ENCODE measurements at regions not wholly inside any gene's neighbourhood (a gene's known extent, or its start where the extent isn't known, plus 50 kb on each side); places are given as distances from the start of the nearest gene placed in this dataset.

DNA sequence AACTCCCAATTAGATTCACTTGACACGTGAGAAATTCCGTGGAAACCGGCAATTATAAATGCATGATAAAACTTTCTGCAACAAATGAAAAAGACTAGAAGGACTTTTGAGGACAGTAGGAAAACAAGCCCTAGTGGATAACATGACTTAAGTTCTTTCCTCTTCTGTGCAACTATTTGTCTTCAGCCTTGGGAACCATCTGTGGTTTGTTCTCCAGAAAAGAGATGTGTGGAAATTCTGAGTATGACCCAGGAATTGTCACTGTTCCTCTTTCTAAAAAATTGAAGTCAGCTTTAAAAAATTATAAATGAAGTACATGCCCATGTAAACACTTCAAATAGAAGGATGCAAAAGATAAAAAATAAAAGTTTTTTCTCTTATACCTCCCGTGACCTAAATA, 128.6 kb upstream of the SVIL start:
- Histone ChIP-seq H3K4me3 (ENCODE audit: low read length) (no peak overlapping the region), H3K27ac (ENCODE audit: low read length) (no peak overlapping the region), H3K4me1 (ENCODE audit: control insufficient read depth, insufficient read depth, low read length) (no peaks in the 10 kb centered on the region), H3K9me3 (ENCODE audit: control insufficient read depth, insufficient read depth, low read length) (no peaks in the 10 kb centered on the region), H3K36me3 (ENCODE audit: control insufficient read depth, insufficient read depth, low read length) (no peaks in the 10 kb centered on the region), H3K27me3 (ENCODE audit: control insufficient read depth, insufficient read depth, low read length) (no peaks in the 10 kb centered on the region)
- no peak for DNase-seq (ENCODE audit: low read depth, low spot score)
- no CpG with 5 or more reads among the region's 4 CpGs for WGBS (ENCODE audit: insufficient coverage, insufficient read length)

DNA sequence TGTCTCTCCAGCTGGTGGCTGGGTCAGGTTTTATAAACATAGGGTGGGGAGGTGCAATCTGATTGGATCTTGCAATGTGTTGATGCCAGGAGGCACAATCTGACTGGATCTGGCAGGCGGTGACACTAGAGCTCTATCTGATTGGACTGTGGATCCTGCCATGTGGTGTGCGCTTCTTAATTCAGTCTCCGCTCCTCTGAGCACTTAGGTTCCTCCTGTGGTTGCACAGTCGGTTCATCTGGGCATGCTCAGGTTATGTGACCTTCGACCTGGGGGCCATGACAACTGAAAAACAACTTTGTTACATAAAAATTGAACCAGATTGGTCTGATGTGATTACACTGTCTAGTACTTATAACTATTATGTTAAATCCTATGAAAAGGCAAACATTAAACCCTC, 127.1 kb upstream of the SVIL start:
- no peak overlapping the region for H3K4me3 ChIP-seq (ENCODE audit: low read length)
- WGBS (ENCODE audit: insufficient coverage, insufficient read length), result no CpG with 5 or more reads among the region's 5 CpGs
- DNase-seq (ENCODE audit: low read depth, low spot score), result no peak
- no peaks in the 10 kb centered on the region for H3K9me3 ChIP-seq (ENCODE audit: control insufficient read depth, insufficient read depth, low read length)
- no peaks in the 10 kb centered on the region for H3K4me1 ChIP-seq (ENCODE audit: control insufficient read depth, insufficient read depth, low read length)
- H3K27me3 ChIP-seq (ENCODE audit: control insufficient read depth, insufficient read depth, low read length), result no peaks in the 10 kb centered on the region
- no peaks in the 10 kb centered on the region for H3K36me3 ChIP-seq (ENCODE audit: control insufficient read depth, insufficient read depth, low read length)
- no peak overlapping the region for H3K27ac ChIP-seq (ENCODE audit: low read length)

DNA sequence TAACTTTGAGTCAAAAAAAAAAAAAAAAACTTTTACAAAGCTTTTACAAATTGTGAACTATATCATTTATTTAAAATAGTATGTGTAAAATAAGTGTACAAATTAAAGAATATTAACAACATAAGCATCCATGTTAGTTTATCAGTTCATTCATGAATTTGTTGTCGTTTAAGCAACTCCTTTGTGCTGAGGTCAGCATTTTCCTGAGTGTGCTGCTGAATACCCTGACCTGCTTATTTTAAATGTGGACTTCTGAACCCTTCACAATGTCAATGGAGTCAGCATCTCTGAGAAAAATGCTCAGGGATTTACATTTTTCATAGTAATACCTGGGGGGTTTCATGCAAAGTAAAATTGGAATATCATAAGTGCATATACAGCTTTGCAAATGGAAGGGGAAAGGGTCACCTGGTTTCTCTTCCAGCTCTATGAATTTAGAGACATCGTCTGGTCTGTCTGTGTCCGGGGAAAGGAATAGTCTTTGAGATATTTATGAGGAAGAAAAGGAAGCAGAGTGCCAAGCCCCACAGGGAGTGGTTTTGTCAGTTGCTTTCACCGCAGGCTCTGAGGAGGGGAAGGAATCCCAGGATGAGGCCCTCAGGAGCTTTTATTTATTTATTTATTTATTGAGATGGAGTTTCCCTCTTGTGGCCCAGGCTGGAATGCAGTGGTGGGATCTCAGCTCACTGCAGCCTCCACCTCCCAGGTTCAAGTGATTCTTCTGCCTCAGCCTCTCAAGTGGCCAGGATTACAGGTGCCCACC, 125.5 kb upstream of the SVIL start:
- Histone ChIP-seq H3K4me1 (ENCODE audit: control insufficient read depth, insufficient read depth, low read length) (no peaks in the 10 kb centered on the region), H3K27ac (ENCODE audit: low read length) (no peak overlapping the region), H3K9me3 (ENCODE audit: control insufficient read depth, insufficient read depth, low read length) (no peaks in the 10 kb centered on the region), H3K4me3 (ENCODE audit: low read length) (no peak overlapping the region), H3K36me3 (ENCODE audit: control insufficient read depth, insufficient read depth, low read length) (no peaks in the 10 kb centered on the region), H3K27me3 (ENCODE audit: control insufficient read depth, insufficient read depth, low read length) (no peaks in the 10 kb centered on the region)
- WGBS (ENCODE audit: insufficient coverage, insufficient read length), result no CpG with 5 or more reads among the region's 4 CpGs
- no peak for DNase-seq (ENCODE audit: low read depth, low spot score)

GRCh38 chr10:29757551-29758297, 123.0 kb upstream of the SVIL start:
- H3K27me3 ChIP-seq (ENCODE audit: control insufficient read depth, insufficient read depth, low read length), result no peaks in the 10 kb centered on the region
- no peaks in the 10 kb centered on the region for H3K9me3 ChIP-seq (ENCODE audit: control insufficient read depth, insufficient read depth, low read length)
- H3K27ac ChIP-seq (ENCODE audit: low read length), result no peak overlapping the region
- no CpG with 5 or more reads among the region's 9 CpGs for WGBS (ENCODE audit: insufficient coverage, insufficient read length)
- no peaks in the 10 kb centered on the region for H3K36me3 ChIP-seq (ENCODE audit: control insufficient read depth, insufficient read depth, low read length)
- H3K4me1 ChIP-seq (ENCODE audit: control insufficient read depth, insufficient read depth, low read length), result no peaks in the 10 kb centered on the region
- DNase-seq (ENCODE audit: low read depth, low spot score), result no peak
- no peak overlapping the region for H3K4me3 ChIP-seq (ENCODE audit: low read length)

DNA sequence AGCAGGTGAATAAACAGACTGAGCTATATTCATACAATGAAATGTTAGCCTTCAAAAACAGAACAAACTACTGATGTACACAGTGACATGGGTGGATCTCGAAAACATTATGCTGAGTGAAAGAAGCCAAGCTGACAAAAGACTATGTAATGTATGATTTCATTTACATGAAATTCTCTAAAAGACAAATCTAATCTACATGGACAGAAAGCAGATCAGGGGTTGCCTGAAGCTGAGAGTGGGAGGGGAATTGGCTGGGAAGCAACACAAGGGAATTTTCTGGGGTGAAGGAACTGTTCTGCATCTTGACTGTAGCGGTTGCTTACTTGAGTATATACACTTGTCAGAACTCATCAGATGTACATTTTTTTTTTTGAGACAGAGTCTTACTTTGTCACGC, 121.7 kb upstream of the SVIL start:
- DNase-seq (ENCODE audit: low read depth, low spot score), result no peak
- WGBS (ENCODE audit: insufficient coverage, insufficient read length), result no CpG with 5 or more reads among the region's 3 CpGs
- H3K36me3 ChIP-seq (ENCODE audit: control insufficient read depth, insufficient read depth, low read length), result no peaks in the 10 kb centered on the region
- no peak overlapping the region for H3K4me3 ChIP-seq (ENCODE audit: low read length)
- H3K27me3 ChIP-seq (ENCODE audit: control insufficient read depth, insufficient read depth, low read length), result no peaks in the 10 kb centered on the region
- H3K4me1 ChIP-seq (ENCODE audit: control insufficient read depth, insufficient read depth, low read length), result no peaks in the 10 kb centered on the region
- H3K27ac ChIP-seq (ENCODE audit: low read length), result no peak overlapping the region
- no peaks in the 10 kb centered on the region for H3K9me3 ChIP-seq (ENCODE audit: control insufficient read depth, insufficient read depth, low read length)

DNA sequence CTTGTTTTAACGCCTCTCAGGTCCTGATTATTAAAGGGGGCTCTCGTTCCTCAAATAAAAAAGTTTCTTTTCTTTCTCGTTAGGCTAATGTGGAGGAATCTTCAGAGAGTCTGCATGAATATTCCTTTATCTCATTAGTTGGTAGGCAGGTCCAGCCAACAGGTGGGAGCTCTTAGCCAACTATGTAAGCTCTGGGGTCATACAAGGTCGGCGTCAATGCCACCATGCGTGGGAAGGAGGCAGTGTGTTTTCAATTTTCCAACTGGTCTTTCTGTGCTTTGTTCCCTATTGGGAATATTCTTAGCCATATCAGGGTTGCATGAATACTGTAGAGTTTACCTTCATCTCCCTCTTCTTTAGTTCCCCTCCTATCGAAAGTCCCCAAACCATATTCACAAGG, 118.5 kb upstream of the SVIL start:
- Histone ChIP-seq H3K4me3 (ENCODE audit: low read length) (no peak overlapping the region), H3K27me3 (ENCODE audit: control insufficient read depth, insufficient read depth, low read length) (no peaks in the 10 kb centered on the region), H3K9me3 (ENCODE audit: control insufficient read depth, insufficient read depth, low read length) (no peaks in the 10 kb centered on the region), H3K36me3 (ENCODE audit: control insufficient read depth, insufficient read depth, low read length) (no peaks in the 10 kb centered on the region), H3K4me1 (ENCODE audit: control insufficient read depth, insufficient read depth, low read length) (no peaks in the 10 kb centered on the region), H3K27ac (ENCODE audit: low read length) (no peak overlapping the region)
- WGBS (ENCODE audit: insufficient coverage, insufficient read length), result no CpG with 5 or more reads among the region's 7 CpGs
- no peak for DNase-seq (ENCODE audit: low read depth, low spot score)

DNA sequence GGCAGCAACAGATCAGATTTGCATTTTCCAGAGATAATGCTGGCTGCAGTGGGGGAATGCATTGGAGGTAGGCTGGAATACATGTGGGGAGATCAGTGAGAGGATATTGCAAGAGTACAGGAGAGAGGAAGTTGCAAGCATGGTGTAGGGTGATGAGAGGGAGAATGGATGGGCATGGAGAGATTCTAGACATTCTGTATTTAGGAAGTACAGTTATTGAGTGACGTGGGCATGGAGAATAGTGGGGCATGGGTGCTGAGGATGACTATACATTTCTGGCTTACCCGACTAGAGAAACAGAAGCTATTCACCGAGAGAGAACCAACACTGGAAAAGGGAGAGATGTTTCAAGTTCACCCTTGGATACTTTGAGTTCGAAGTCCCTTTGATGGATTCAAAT, 116.9 kb upstream of the SVIL start:
- DNase-seq (ENCODE audit: low read depth, low spot score), result no peak
- Histone ChIP-seq H3K4me3 (ENCODE audit: low read length) (no peak overlapping the region), H3K27ac (ENCODE audit: low read length) (no peak overlapping the region), H3K27me3 (ENCODE audit: control insufficient read depth, insufficient read depth, low read length) (no peaks in the 10 kb centered on the region), H3K36me3 (ENCODE audit: control insufficient read depth, insufficient read depth, low read length) (no peaks in the 10 kb centered on the region), H3K9me3 (ENCODE audit: control insufficient read depth, insufficient read depth, low read length) (no peaks in the 10 kb centered on the region), H3K4me1 (ENCODE audit: control insufficient read depth, insufficient read depth, low read length) (no peaks in the 10 kb centered on the region)
- no CpG with 5 or more reads among the region's 4 CpGs for WGBS (ENCODE audit: insufficient coverage, insufficient read length)

GRCh38 chr10:29751240-29751639, 116.5 kb upstream of the SVIL start:
- H3K27me3 ChIP-seq (ENCODE audit: control insufficient read depth, insufficient read depth, low read length), result no peaks in the 10 kb centered on the region
- DNase-seq (ENCODE audit: low read depth, low spot score), result no peak
- no peak overlapping the region for H3K27ac ChIP-seq (ENCODE audit: low read length)
- no peak overlapping the region for H3K4me3 ChIP-seq (ENCODE audit: low read length)
- H3K36me3 ChIP-seq (ENCODE audit: control insufficient read depth, insufficient read depth, low read length), result no peaks in the 10 kb centered on the region
- H3K9me3 ChIP-seq (ENCODE audit: control insufficient read depth, insufficient read depth, low read length), result no peaks in the 10 kb centered on the region
- WGBS (ENCODE audit: insufficient coverage, insufficient read length), result no CpG with 5 or more reads among the region's 2 CpGs
- H3K4me1 ChIP-seq (ENCODE audit: control insufficient read depth, insufficient read depth, low read length), result no peaks in the 10 kb centered on the region

DNA sequence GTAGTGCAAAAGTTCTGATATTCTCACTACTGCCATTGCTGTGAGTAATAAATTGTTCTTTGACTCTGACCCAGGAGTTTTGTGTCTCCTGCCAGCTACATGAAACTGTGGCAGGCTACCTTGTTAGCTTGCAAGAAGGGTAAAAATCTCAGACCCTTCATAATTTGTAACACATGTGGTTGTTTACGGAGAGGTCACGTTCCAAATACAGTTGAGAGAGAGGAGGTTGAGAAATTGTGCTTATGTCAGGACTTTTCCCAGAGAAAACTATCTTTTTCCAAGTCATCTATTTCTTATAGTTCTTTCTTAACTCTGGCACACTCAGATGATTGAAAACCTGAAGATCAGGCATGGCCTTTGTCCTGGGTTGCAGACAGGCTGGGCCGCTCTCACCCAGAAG, 114.4 kb upstream of the SVIL start:
- no peaks in the 10 kb centered on the region for H3K4me1 ChIP-seq (ENCODE audit: control insufficient read depth, insufficient read depth, low read length)
- no peak for DNase-seq (ENCODE audit: low read depth, low spot score)
- no peak overlapping the region for H3K27ac ChIP-seq (ENCODE audit: low read length)
- H3K9me3 ChIP-seq (ENCODE audit: control insufficient read depth, insufficient read depth, low read length), result no peaks in the 10 kb centered on the region
- no peaks in the 10 kb centered on the region for H3K36me3 ChIP-seq (ENCODE audit: control insufficient read depth, insufficient read depth, low read length)
- WGBS (ENCODE audit: insufficient coverage, insufficient read length), result no CpG with 5 or more reads among the region's 3 CpGs
- no peaks in the 10 kb centered on the region for H3K27me3 ChIP-seq (ENCODE audit: control insufficient read depth, insufficient read depth, low read length)
- no peak overlapping the region for H3K4me3 ChIP-seq (ENCODE audit: low read length)

GRCh38 chr10:29748109-29748650, 113.4 kb upstream of the SVIL start:
- no peak overlapping the region for H3K27ac ChIP-seq (ENCODE audit: low read length)
- no peaks in the 10 kb centered on the region for H3K36me3 ChIP-seq (ENCODE audit: control insufficient read depth, insufficient read depth, low read length)
- H3K4me3 ChIP-seq (ENCODE audit: low read length), result no peak overlapping the region
- DNase-seq (ENCODE audit: low read depth, low spot score), result no peak
- no peaks in the 10 kb centered on the region for H3K27me3 ChIP-seq (ENCODE audit: control insufficient read depth, insufficient read depth, low read length)
- no peaks in the 10 kb centered on the region for H3K9me3 ChIP-seq (ENCODE audit: control insufficient read depth, insufficient read depth, low read length)
- no CpG with 5 or more reads among the region's 3 CpGs for WGBS (ENCODE audit: insufficient coverage, insufficient read length)
- H3K4me1 ChIP-seq (ENCODE audit: control insufficient read depth, insufficient read depth, low read length), result no peaks in the 10 kb centered on the region
